WTC11 (cell line): ENCODE measurements at regions not wholly inside any gene's neighbourhood (a gene's known extent, or its start where the extent isn't known, plus 50 kb on each side); places are given as distances from the start of the nearest gene placed in this dataset.

ENCODE experiments used
- E2F1 ChIP-seq: sonication (generic); formaldehyde crosslinking; IDR thresholded peaks from 2 replicates; pipeline ENCODE4 v1.8.0; 2022; ENCODE audit warnings: mild to moderate bottlenecking, missing genetic modification reagents
- ETV6 ChIP-seq: sonication (generic); formaldehyde crosslinking; IDR thresholded peaks from 2 replicates; pipeline ENCODE4 v1.8.1; 2022; ENCODE audit warnings: mild to moderate bottlenecking, missing genetic modification reagents
- TF ChIP-seq, protein P1 (sequence below): fragments of 200-600 bp; IDR thresholded peaks from 2 replicates; pipeline ENCODE4 v1.8.0; 2022; ENCODE audit warnings: antibody characterized with exemption
- TF ChIP-seq, protein P2 (sequence below): sonication (generic); formaldehyde crosslinking; conservative IDR thresholded peaks from 2 replicates; pipeline ENCODE4 v1.8.1; 2022; ENCODE audit warnings: mild to moderate bottlenecking, missing genetic modification reagents
- TF ChIP-seq, protein P3 (sequence below): sonication (generic); formaldehyde crosslinking; IDR thresholded peaks from 2 replicates; pipeline ENCODE4 v1.8.0; 2022; ENCODE audit warnings: mild to moderate bottlenecking, missing genetic modification reagents
- TF ChIP-seq, protein P4 (sequence below): sonication (generic); formaldehyde crosslinking; IDR thresholded peaks from 2 replicates; pipeline ENCODE4 v1.8.0; 2023; ENCODE audit warnings: missing genetic modification reagents, mild to moderate bottlenecking, borderline replicate concordance

DNA sequence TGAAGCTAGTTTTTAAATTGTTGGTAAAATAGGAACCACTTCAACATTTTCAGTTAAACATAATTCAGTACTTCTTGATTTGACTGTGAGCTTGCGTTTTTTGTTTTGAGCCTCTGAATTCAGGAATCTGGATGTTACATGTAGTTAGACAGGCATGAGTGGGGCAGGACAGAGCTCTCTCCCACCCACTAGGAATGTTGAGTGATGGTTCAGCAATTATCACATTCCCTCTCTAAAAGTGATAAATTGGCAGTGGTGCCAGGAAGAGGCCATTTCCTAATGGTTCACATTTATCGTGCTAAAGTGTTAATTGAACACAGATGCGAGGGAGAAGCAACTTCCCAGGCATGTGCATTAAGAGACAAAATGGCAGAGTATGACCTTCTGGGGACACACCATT, 465.5 kb upstream of the HTR1E start:
- TF ChIP-seq, protein P1, sequence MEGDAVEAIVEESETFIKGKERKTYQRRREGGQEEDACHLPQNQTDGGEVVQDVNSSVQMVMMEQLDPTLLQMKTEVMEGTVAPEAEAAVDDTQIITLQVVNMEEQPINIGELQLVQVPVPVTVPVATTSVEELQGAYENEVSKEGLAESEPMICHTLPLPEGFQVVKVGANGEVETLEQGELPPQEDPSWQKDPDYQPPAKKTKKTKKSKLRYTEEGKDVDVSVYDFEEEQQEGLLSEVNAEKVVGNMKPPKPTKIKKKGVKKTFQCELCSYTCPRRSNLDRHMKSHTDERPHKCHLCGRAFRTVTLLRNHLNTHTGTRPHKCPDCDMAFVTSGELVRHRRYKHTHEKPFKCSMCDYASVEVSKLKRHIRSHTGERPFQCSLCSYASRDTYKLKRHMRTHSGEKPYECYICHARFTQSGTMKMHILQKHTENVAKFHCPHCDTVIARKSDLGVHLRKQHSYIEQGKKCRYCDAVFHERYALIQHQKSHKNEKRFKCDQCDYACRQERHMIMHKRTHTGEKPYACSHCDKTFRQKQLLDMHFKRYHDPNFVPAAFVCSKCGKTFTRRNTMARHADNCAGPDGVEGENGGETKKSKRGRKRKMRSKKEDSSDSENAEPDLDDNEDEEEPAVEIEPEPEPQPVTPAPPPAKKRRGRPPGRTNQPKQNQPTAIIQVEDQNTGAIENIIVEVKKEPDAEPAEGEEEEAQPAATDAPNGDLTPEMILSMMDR = no peak
- TF ChIP-seq, protein P2, sequence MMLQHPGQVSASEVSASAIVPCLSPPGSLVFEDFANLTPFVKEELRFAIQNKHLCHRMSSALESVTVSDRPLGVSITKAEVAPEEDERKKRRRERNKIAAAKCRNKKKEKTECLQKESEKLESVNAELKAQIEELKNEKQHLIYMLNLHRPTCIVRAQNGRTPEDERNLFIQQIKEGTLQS (CRISPR knock-in tag) = no peak
- TF ChIP-seq, protein P3, sequence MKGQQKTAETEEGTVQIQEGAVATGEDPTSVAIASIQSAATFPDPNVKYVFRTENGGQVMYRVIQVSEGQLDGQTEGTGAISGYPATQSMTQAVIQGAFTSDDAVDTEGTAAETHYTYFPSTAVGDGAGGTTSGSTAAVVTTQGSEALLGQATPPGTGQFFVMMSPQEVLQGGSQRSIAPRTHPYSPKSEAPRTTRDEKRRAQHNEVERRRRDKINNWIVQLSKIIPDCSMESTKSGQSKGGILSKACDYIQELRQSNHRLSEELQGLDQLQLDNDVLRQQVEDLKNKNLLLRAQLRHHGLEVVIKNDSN (CRISPR knock-in tag) = no peak
- TF ChIP-seq E2F1 = no peak
- TF ChIP-seq, protein P4, sequence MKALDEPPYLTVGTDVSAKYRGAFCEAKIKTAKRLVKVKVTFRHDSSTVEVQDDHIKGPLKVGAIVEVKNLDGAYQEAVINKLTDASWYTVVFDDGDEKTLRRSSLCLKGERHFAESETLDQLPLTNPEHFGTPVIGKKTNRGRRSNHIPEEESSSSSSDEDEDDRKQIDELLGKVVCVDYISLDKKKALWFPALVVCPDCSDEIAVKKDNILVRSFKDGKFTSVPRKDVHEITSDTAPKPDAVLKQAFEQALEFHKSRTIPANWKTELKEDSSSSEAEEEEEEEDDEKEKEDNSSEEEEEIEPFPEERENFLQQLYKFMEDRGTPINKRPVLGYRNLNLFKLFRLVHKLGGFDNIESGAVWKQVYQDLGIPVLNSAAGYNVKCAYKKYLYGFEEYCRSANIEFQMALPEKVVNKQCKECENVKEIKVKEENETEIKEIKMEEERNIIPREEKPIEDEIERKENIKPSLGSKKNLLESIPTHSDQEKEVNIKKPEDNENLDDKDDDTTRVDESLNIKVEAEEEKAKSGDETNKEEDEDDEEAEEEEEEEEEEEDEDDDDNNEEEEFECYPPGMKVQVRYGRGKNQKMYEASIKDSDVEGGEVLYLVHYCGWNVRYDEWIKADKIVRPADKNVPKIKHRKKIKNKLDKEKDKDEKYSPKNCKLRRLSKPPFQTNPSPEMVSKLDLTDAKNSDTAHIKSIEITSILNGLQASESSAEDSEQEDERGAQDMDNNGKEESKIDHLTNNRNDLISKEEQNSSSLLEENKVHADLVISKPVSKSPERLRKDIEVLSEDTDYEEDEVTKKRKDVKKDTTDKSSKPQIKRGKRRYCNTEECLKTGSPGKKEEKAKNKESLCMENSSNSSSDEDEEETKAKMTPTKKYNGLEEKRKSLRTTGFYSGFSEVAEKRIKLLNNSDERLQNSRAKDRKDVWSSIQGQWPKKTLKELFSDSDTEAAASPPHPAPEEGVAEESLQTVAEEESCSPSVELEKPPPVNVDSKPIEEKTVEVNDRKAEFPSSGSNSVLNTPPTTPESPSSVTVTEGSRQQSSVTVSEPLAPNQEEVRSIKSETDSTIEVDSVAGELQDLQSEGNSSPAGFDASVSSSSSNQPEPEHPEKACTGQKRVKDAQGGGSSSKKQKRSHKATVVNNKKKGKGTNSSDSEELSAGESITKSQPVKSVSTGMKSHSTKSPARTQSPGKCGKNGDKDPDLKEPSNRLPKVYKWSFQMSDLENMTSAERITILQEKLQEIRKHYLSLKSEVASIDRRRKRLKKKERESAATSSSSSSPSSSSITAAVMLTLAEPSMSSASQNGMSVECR (CRISPR knock-in tag) = no peak
- no peak for TF ChIP-seq ETV6 (CRISPR knock-in tag)
